ENCODE measurements at regions not wholly inside any gene's neighbourhood (a gene's known extent, or its start where the extent isn't known, plus 50 kb on each side); places are given as distances from the start of the nearest gene placed in this dataset.
A peak's percentile ranks its signal among the peaks of the same experiment; 100 is the strongest.

- TF ChIP-seq CTCF (IDR thresholded peaks at IDR 0.05): no peak
- ATAC-seq (no peak), DNase-seq (no peak)
- H3K27me3 ChIP-seq: no peaks in the 10 kb centered on the region
- H3K27ac ChIP-seq: no peak overlapping the region
- peaks cover 0 to 38% of the 10 kb centered on the region in 2 donors for H3K9me3 ChIP-seq
- intact Hi-C loops (cut with DNase I): no loop called here
- no peaks in the 10 kb centered on the region for H3K4me1 ChIP-seq
- no peaks in the 10 kb centered on the region for H3K36me3 ChIP-seq
- H3K4me3 ChIP-seq: no peak overlapping the region
Measured at GRCh38 chr4:182994171-182994570, 77.0 kb upstream of the DCTD start.

- Histone ChIP-seq H3K27ac (no peak overlapping the region), H3K4me3 (no peak overlapping the region), H3K27me3 (no peaks in the 10 kb centered on the region), H3K4me1 (peaks cover 0 to 7% of the 10 kb centered on the region in 2 donors), H3K9me3 (no peaks in the 10 kb centered on the region), H3K36me3 (no peaks in the 10 kb centered on the region)
- ATAC-seq (no peak), DNase-seq (no peak)
- intact Hi-C loops (cut with DNase I): no loop called here
- no peak for TF ChIP-seq CTCF (IDR thresholded peaks at IDR 0.05)
Measured at GRCh38 chr4:182978152-182978827, 61.1 kb upstream of the DCTD start.

- peaks cover 0 to 7% of the 10 kb centered on the region in 2 donors for H3K4me1 ChIP-seq
- no peaks in the 10 kb centered on the region for H3K27me3 ChIP-seq
- peak in 1 of 4 donors; percentile 19 for DNase-seq
- H3K36me3 ChIP-seq: no peaks in the 10 kb centered on the region
- peak overlapping the region; percentile 40 to 56 for H3K27ac ChIP-seq
- no peaks in the 10 kb centered on the region for H3K9me3 ChIP-seq
- TF ChIP-seq CTCF (IDR thresholded peaks at IDR 0.05): no peak
- H3K4me3 ChIP-seq: no peak overlapping the region
- intact Hi-C loops (cut with DNase I): no loop called here
- peak; percentile 82 for ATAC-seq
Measured at GRCh38 chr4:182975806-182976205, 58.6 kb upstream of the DCTD start.

- intact Hi-C loops (cut with DNase I): no loop called here
- Histone ChIP-seq H3K27me3 (peaks cover 0 to 4% of the 10 kb centered on the region in 2 donors), H3K27ac (no peak overlapping the region), H3K4me1 (peaks cover 0 to 7% of the 10 kb centered on the region in 2 donors), H3K4me3 (no peak overlapping the region), H3K36me3 (no peaks in the 10 kb centered on the region), H3K9me3 (no peaks in the 10 kb centered on the region)
- ATAC-seq (no peak), DNase-seq (no peak)
- TF ChIP-seq CTCF (IDR thresholded peaks at IDR 0.05): no peak
Measured at GRCh38 chr4:182973941-182974340, 56.8 kb upstream of the DCTD start.

- peaks cover 0 to 4% of the 10 kb centered on the region in 2 donors for H3K27me3 ChIP-seq
- no peaks in the 10 kb centered on the region for H3K36me3 ChIP-seq
- TF ChIP-seq CTCF (IDR thresholded peaks at IDR 0.05): no peak
- no peak overlapping the region for H3K4me3 ChIP-seq
- intact Hi-C loops (cut with DNase I): no loop called here
- no peaks in the 10 kb centered on the region for H3K9me3 ChIP-seq
- no peak overlapping the region for H3K27ac ChIP-seq
- H3K4me1 ChIP-seq: peaks cover 0 to 7% of the 10 kb centered on the region in 2 donors
- peak; percentile 26 for ATAC-seq
- DNase-seq: no peak
Measured at GRCh38 chr4:182973511-182973911, 56.3 kb upstream of the DCTD start.
